ENCODE measurements at regions not wholly inside any gene's neighbourhood (a gene's known extent, or its start where the extent isn't known, plus 50 kb on each side); places are given as distances from the start of the nearest gene placed in this dataset.

DNA sequence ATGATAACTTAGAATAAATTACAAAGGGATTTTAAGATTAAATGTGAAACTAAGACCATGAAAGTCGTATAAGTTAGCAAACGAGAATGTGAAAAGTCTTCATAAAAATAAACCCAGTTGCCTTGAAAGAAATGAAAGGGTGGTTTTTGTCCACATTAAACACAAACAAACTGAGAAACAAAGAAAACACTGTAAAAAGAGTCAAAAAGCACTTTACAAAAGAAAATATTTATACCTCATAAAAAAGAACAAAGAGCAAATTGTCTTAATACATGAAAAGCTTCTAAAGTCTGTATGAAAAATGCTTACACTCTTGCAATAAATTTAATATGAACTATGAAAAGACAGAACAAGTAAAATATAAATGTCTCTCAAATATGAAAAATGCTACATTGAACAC, 865.9 kb upstream of the CADM2 start:
- POLR2A ChIA-PET = no interaction called here
- RAD21 ChIA-PET (ENCODE audit: unreplicated experiment) = no interaction called here
- CTCF ChIA-PET = no interaction called here
- FAIRE-seq (no peak), DNase-seq (ENCODE audit: low read depth, low spot score) (no peak), ATAC-seq (no peak)
- WGBS (ENCODE audit: insufficient coverage, insufficient replicate concordance, low lambda C conversion rate, missing lambda C conversion rate) = 46% methylated on average over 2 of the region's 2 CpGs
- intact Hi-C loops (cut with micrococcal nuclease; ENCODE audit: unreplicated experiment) = no loop called here
- Histone ChIP-seq H3K9me3 (replicated peaks; ENCODE audit: control insufficient read depth, insufficient read depth, low read length) (no peaks in the 10 kb centered on the region), H3K4me2 (ENCODE audit: control insufficient read depth, insufficient read depth) (no peak overlapping the region), H3K4me1 (ENCODE audit: control insufficient read depth, insufficient read depth, low read length) (no peaks in the 10 kb centered on the region), H3K79me2 (ENCODE audit: control insufficient read depth, insufficient read depth, low read length) (no peaks in the 10 kb centered on the region), H3K27ac (ENCODE audit: control insufficient read depth, insufficient read depth) (no peak overlapping the region), H3K9ac (ENCODE audit: control insufficient read depth, insufficient read depth, low read length) (no peak overlapping the region), H4K20me1 (ENCODE audit: control insufficient read depth, insufficient read depth) (no peaks in the 10 kb centered on the region), H3K27me3 (replicated peaks in 1 of 2; ENCODE audit: control insufficient read depth in 2 of 2, insufficient read depth in 2 of 2, low read length in 1 of 2) (no peaks in the 10 kb centered on the region), H3K36me3 (ENCODE audit: control insufficient read depth in 2 of 2, insufficient read depth in 2 of 2, low read length in 1 of 2) (no peaks in the 10 kb centered on the region), H3K4me3 (no peak overlapping the region), H2AFZ (ENCODE audit: control insufficient read depth, low read depth, low read length) (no peak overlapping the region)
- SMC1A ChIA-PET (ENCODE audit: uncharacterized antibody, unreplicated experiment) = no interaction called here
- TF ChIP-seq ESRRA (IDR thresholded peaks at IDR 0.05; ENCODE audit: low read length) = no peak
- TF ChIP-seq CHD2 (IDR thresholded peaks at IDR 0.05; ENCODE audit: borderline replicate concordance, low read depth, low read length) = no peak
- TF ChIP-seq IKZF1 (conservative IDR thresholded peaks at IDR 0.05) = no peak
- no peak for TF ChIP-seq EP300 (IDR thresholded peaks at IDR 0.05; ENCODE audit: borderline replicate concordance in 1 of 2, control insufficient read depth in 1 of 2, low read depth in 2 of 2, low read length in 2 of 2)
- TF ChIP-seq CBFB (IDR thresholded peaks at IDR 0.05; ENCODE audit: low read depth) = no peak
- TF ChIP-seq FOXM1 (IDR thresholded peaks at IDR 0.05; ENCODE audit: low read depth, low read length) = no peak
- no peak for TF ChIP-seq YY1 (IDR thresholded peaks at IDR 0.05; ENCODE audit: low read depth, low read length)
- BruUV-seq (replicated peaks) = no TSS peak
- in situ Hi-C loops (cut with MboI) = no loop called here

DNA sequence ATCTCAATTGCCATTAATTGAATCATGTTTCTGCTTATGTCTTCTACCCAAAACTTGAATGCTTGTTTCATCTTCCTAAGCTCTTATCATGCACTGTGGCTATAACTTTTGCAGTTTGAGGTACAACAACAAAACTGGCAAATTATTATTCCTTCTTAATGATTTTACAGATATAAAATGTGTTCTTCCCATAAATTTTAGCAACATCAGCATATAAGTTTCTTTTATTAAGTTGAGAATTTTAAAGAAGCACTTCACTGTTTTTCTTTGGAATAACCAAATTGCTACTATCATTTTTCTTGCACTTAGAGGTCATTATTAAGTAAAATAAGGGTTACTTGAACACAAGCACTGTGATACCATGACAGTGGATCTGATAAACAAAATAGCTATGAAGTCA, 862.6 kb upstream of the CADM2 start:
- no peaks in the 10 kb centered on the region for H4K20me1 ChIP-seq (ENCODE audit: control insufficient read depth, insufficient read depth)
- RAD21 ChIA-PET (ENCODE audit: unreplicated experiment) = no interaction called here
- intact Hi-C loops (cut with micrococcal nuclease; ENCODE audit: unreplicated experiment) (no loop called here), in situ Hi-C loops (cut with MboI) (no loop called here)
- no peaks in the 10 kb centered on the region for H3K79me2 ChIP-seq (ENCODE audit: control insufficient read depth, insufficient read depth, low read length)
- no peak for FAIRE-seq
- DNase-seq (ENCODE audit: low read depth, low spot score) = no peak
- H3K9ac ChIP-seq (ENCODE audit: control insufficient read depth, insufficient read depth, low read length) = no peak overlapping the region
- CTCF ChIA-PET = no interaction called here
- POLR2A ChIA-PET = no interaction called here
- no peaks in the 10 kb centered on the region for H3K4me1 ChIP-seq (ENCODE audit: control insufficient read depth, insufficient read depth, low read length)
- ATAC-seq = no peak
- BruUV-seq (replicated peaks) = no TSS peak
- no peak overlapping the region for H3K4me3 ChIP-seq
- SMC1A ChIA-PET (ENCODE audit: uncharacterized antibody, unreplicated experiment) = no interaction called here
- TF ChIP-seq PAX8 (IDR thresholded peaks at IDR 0.05) = no peak
- TF ChIP-seq SRF (IDR thresholded peaks at IDR 0.05; ENCODE audit: low read depth in 2 of 2, low read length in 2 of 2) = no peak
- TF ChIP-seq, protein P1, sequence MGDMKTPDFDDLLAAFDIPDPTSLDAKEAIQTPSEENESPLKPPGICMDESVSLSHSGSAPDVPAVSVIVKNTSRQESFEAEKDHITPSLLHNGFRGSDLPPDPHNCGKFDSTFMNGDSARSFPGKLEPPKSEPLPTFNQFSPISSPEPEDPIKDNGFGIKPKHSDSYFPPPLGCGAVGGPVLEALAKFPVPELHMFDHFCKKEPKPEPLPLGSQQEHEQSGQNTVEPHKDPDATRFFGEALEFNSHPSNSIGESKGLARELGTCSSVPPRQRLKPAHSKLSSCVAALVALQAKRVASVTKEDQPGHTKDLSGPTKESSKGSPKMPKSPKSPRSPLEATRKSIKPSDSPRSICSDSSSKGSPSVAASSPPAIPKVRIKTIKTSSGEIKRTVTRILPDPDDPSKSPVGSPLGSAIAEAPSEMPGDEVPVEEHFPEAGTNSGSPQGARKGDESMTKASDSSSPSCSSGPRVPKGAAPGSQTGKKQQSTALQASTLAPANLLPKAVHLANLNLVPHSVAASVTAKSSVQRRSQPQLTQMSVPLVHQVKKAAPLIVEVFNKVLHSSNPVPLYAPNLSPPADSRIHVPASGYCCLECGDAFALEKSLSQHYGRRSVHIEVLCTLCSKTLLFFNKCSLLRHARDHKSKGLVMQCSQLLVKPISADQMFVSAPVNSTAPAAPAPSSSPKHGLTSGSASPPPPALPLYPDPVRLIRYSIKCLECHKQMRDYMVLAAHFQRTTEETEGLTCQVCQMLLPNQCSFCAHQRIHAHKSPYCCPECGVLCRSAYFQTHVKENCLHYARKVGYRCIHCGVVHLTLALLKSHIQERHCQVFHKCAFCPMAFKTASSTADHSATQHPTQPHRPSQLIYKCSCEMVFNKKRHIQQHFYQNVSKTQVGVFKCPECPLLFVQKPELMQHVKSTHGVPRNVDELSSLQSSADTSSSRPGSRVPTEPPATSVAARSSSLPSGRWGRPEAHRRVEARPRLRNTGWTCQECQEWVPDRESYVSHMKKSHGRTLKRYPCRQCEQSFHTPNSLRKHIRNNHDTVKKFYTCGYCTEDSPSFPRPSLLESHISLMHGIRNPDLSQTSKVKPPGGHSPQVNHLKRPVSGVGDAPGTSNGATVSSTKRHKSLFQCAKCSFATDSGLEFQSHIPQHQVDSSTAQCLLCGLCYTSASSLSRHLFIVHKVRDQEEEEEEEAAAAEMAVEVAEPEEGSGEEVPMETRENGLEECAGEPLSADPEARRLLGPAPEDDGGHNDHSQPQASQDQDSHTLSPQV (IDR thresholded peaks at IDR 0.05) = no peak
- TF ChIP-seq, protein P2, sequence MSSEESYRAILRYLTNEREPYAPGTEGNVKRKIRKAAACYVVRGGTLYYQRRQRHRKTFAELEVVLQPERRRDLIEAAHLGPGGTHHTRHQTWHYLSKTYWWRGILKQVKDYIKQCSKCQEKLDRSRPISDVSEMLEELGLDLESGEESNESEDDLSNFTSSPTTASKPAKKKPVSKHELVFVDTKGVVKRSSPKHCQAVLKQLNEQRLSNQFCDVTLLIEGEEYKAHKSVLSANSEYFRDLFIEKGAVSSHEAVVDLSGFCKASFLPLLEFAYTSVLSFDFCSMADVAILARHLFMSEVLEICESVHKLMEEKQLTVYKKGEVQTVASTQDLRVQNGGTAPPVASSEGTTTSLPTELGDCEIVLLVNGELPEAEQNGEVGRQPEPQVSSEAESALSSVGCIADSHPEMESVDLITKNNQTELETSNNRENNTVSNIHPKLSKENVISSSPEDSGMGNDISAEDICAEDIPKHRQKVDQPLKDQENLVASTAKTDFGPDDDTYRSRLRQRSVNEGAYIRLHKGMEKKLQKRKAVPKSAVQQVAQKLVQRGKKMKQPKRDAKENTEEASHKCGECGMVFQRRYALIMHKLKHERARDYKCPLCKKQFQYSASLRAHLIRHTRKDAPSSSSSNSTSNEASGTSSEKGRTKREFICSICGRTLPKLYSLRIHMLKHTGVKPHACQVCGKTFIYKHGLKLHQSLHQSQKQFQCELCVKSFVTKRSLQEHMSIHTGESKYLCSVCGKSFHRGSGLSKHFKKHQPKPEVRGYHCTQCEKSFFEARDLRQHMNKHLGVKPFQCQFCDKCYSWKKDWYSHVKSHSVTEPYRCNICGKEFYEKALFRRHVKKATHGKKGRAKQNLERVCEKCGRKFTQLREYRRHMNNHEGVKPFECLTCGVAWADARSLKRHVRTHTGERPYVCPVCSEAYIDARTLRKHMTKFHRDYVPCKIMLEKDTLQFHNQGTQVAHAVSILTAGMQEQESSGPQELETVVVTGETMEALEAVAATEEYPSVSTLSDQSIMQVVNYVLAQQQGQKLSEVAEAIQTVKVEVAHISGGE (CRISPR knock-in tag; IDR thresholded peaks at IDR 0.05) = no peak
- no peak for TF ChIP-seq RAD21 (IDR thresholded peaks at IDR 0.05; ENCODE audit: insufficient read depth, low read depth, low read length)
- no peak overlapping the region for H3K27ac ChIP-seq (ENCODE audit: control insufficient read depth, insufficient read depth)
- H3K36me3 ChIP-seq (ENCODE audit: control insufficient read depth in 2 of 2, insufficient read depth in 2 of 2, low read length in 1 of 2) = no peaks in the 10 kb centered on the region
- no peak overlapping the region for H3K4me2 ChIP-seq (ENCODE audit: control insufficient read depth, insufficient read depth)
- no peak overlapping the region for H2AFZ ChIP-seq (ENCODE audit: control insufficient read depth, low read depth, low read length)
- H3K9me3 ChIP-seq (replicated peaks; ENCODE audit: control insufficient read depth, insufficient read depth, low read length) = no peaks in the 10 kb centered on the region
- no peaks in the 10 kb centered on the region for H3K27me3 ChIP-seq (replicated peaks in 1 of 2; ENCODE audit: control insufficient read depth in 2 of 2, insufficient read depth in 2 of 2, low read length in 1 of 2)

All from GM12878 (cell line).